ENCODE measurements at regions not wholly inside any gene's neighbourhood (a gene's known extent, or its start where the extent isn't known, plus 50 kb on each side); places are given as distances from the start of the nearest gene placed in this dataset.

DNA sequence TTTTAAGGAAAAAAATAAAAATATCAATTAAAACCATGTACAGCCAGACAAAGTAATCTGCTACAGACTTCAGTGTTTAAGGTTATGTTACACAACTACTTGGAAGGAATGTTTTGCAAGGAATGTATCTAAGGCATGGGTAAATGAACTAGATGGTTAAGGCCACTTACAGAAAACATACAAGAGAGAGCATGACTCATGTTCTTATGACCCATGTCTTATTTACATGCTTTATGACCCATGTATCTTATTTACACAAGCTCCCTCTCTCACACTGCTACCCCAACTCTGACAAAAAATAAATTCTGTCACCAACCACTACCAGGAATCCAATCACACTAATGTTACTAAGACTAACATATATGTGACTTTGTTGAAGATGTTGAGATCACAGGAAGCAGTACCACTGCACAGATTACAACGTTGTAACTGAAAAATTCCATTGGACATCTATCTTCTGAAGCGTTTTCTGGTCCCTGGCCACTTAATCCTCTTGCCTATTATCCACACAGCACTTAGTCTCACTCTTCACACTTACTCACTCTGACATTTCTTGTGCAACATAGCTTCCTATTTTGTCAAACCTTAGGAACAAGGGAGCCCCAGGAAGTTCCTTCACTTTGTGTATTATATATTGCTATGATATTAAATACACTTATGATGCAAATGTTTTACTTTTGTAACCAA is 1630.1 kb upstream of the C9orf72 start:
- no peak for DNase-seq (ENCODE audit: low read depth)
- H3K4me3 ChIP-seq (ENCODE audit: low read depth, low read length) = no peak overlapping the region
- TF ChIP-seq, protein P1, sequence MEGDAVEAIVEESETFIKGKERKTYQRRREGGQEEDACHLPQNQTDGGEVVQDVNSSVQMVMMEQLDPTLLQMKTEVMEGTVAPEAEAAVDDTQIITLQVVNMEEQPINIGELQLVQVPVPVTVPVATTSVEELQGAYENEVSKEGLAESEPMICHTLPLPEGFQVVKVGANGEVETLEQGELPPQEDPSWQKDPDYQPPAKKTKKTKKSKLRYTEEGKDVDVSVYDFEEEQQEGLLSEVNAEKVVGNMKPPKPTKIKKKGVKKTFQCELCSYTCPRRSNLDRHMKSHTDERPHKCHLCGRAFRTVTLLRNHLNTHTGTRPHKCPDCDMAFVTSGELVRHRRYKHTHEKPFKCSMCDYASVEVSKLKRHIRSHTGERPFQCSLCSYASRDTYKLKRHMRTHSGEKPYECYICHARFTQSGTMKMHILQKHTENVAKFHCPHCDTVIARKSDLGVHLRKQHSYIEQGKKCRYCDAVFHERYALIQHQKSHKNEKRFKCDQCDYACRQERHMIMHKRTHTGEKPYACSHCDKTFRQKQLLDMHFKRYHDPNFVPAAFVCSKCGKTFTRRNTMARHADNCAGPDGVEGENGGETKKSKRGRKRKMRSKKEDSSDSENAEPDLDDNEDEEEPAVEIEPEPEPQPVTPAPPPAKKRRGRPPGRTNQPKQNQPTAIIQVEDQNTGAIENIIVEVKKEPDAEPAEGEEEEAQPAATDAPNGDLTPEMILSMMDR (IDR thresholded peaks at IDR 0.05; ENCODE audit: insufficient read depth, low read length) = no peak

DNA sequence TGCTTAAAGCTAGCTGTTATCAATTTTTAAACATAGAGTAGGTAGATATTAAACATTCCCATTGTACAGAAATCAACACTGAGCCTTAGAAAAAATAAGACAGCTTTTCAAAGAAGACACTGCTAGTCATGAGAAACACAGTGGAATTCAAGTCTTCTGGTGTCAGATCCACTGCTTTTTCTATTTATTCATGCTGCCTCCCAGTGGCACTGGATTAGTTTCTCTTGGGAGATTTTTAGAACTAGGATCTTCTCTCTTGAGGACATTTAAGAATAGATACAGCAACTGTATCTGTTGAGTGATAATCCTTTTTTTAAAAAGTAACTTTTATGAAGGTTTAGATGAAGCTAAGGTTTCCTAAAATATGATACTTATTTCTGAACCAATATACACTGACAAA is 1635.4 kb upstream of the C9orf72 start:
- DNase-seq (ENCODE audit: low read depth) = no peak
- TF ChIP-seq, protein P1 (IDR thresholded peaks at IDR 0.05; ENCODE audit: insufficient read depth, low read length) = no peak
- no peak overlapping the region for H3K4me3 ChIP-seq (ENCODE audit: low read depth, low read length)

- TF ChIP-seq, protein P1 (IDR thresholded peaks at IDR 0.05; ENCODE audit: insufficient read depth, low read length) = no peak
- H3K4me3 ChIP-seq (ENCODE audit: low read depth, low read length) = no peak overlapping the region
- DNase-seq (ENCODE audit: low read depth) = no peak
These were observed 1636.5 kb upstream of the C9orf72 start for GRCh38 chr9:29209748-29210291.

DNA sequence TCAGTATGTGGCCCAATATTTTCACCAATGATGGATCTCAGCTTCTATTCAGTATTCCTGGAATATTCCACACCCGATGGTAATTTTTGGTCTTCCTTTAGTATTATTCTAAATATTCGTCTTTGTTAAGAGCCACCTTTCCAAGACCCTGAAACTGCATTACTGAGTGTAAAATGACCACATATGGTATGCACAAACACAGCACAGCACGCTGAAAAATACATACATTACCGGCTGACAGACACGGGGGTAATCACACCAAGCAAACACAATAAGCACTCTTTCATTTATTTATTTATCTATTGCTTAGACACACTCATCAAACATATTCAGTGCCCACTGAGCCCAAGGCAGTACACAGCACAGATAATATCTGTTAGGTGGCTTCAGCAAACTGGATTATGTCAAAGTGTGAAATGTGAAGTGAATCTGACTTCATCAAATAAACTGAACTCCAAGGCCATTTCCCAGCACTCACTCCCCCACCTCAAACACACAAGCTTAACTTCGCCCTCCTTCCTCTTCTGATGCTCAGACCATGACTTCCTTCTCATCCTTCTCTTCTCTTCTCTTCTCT is 1637.8 kb upstream of the C9orf72 start:
- no peak for DNase-seq (ENCODE audit: low read depth)
- TF ChIP-seq, protein P1 (IDR thresholded peaks at IDR 0.05; ENCODE audit: insufficient read depth, low read length) = no peak
- H3K4me3 ChIP-seq (ENCODE audit: low read depth, low read length) = no peak overlapping the region

DNA sequence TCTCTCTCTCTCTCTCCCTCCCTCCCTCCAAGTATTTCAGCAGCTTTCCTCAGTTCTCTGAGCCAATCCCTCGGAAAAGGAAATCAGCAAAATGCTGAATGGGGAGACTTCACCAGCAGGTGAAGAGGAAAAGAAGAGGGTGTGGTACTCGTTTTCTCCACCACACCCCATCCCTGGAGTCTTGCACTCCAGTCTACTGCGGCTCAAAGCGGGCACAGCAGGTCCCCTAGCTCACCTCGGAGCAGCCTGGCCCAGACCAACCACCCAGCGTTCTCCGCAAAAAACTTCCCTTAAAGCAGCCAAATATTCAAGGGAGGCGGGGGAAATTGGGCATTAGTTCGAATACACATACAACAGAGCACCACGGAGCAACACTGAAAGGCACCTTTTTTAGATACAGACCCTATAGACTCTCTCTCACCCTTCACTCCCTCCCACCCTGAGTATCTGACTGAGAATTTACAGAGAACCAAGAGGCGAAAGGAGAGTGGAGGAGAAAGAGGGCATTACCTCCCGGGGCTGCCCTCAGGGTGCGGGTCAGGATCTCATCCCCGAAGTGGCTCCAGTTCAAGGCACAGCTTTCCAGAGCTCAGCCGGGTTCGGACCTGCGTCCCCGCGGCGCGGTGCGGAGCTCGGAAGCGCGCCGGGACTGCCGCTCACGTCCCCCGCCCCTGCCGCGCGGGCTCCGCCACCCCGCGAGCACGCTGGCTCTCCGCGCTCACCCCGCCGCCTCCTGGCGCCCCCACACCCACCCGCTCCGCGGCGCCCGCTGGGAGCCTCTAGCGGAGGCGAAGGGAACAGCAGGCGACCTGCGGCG is 1638.5 kb upstream of the C9orf72 start:
- peak; percentile 7 for DNase-seq (ENCODE audit: low read depth)
- H3K4me3 ChIP-seq (ENCODE audit: low read depth, low read length) = peak overlapping the region; percentile 45
- TF ChIP-seq, protein P1 (IDR thresholded peaks at IDR 0.05; ENCODE audit: insufficient read depth, low read length) = peak; percentile 80

- no peak for DNase-seq (ENCODE audit: low read depth)
- H3K4me3 ChIP-seq (ENCODE audit: low read depth, low read length) = peak overlapping the region; percentile 45
- TF ChIP-seq, protein P1 (IDR thresholded peaks at IDR 0.05; ENCODE audit: insufficient read depth, low read length) = no peak
These were observed 1639.4 kb upstream of the C9orf72 start for GRCh38 chr9:29212397-29213387.
